IMR-90 (cell line): ENCODE measurements at regions not wholly inside any gene's neighbourhood (a gene's known extent, or its start where the extent isn't known, plus 50 kb on each side); places are given as distances from the start of the nearest gene placed in this dataset.

Experiments used
- ATAC-seq: fragments of 200-7000 bp; cut with Tn5 transposase; 2 replicates; pipeline ENCODE4 v1.9.1; 2020; ENCODE audit warnings: low read depth, mild to moderate bottlenecking, moderate library complexity
- BruUV-seq: library from RNA; stranded (reverse); fragments of 400-500 nt; replicated peaks from 2 replicates; lab custom pipeline; 2021; lab: Mats Ljungman, UMichigan
- CTCF ChIA-PET: fragments of 300-600 bp; formaldehyde crosslinking; extraction: SDS; loops from one replicate; lab custom pipeline; 2021; ENCODE audit warnings: antibody characterized with exemption; lab: Yijun Ruan, JAX
- POLR2A ChIA-PET: fragments of 300-600 bp; sonication (Branson Sonifier 250); formaldehyde crosslinking; loops from one replicate; lab custom pipeline; 2022; ENCODE audit warnings: antibody characterized with exemption; ENCODE audit not compliant: unreplicated experiment; lab: Charles Lee
- DNase-seq: peaks from one replicate; pipeline ENCODE4 v3.0.0; 2013
- H2AFZ ChIP-seq: replicated peaks from 2 replicates; pipeline ENCODE3; 2013; ENCODE audit warnings: low read length, mild to moderate bottlenecking; ENCODE audit not compliant: poor library complexity
- H2AK5ac ChIP-seq: 2 replicates; pipeline ENCODE4 v1.6.1; 2013; ENCODE audit warnings: low read depth, low read length, inconsistent platforms
- H2AK9ac ChIP-seq: replicated peaks from 2 replicates; pipeline ENCODE3; 2013; ENCODE audit warnings: mild to moderate bottlenecking, low read depth, low read length, moderate library complexity; ENCODE audit not compliant: poor library complexity
- H2BK120ac ChIP-seq: 2 replicates; pipeline ENCODE4 v1.6.1; 2013; ENCODE audit warnings: low read depth, low read length, inconsistent platforms
- H2BK15ac ChIP-seq: 3 replicates; pipeline ENCODE4 v1.6.1; 2013; ENCODE audit warnings: low read depth, low read length, inconsistent platforms
- H2BK20ac ChIP-seq: 2 replicates; pipeline ENCODE4 v1.6.1; 2013; ENCODE audit warnings: low read depth, mild to moderate bottlenecking, inconsistent platforms, low read length, moderate library complexity
- H2BK5ac ChIP-seq: 2 replicates; pipeline ENCODE4 v1.6.1; 2013; ENCODE audit warnings: mild to moderate bottlenecking, low read depth, low read length, inconsistent platforms; ENCODE audit not compliant: poor library complexity, severe bottlenecking
- H3K14ac ChIP-seq: replicated peaks from 2 replicates; pipeline ENCODE4 v1.6.1; 2013; ENCODE audit warnings: low read depth, low read length, inconsistent platforms
- H3K18ac ChIP-seq: 2 replicates; pipeline ENCODE4 v1.6.1; 2013; ENCODE audit warnings: low read depth, low read length, control low read depth
- H3K23ac ChIP-seq: 2 replicates; pipeline ENCODE4 v1.6.1; 2013; ENCODE audit warnings: low read depth, low read length, inconsistent platforms
- H3K27ac ChIP-seq: 2 replicates; pipeline ENCODE4 v1.5.1; 2013; ENCODE audit warnings: mild to moderate bottlenecking, control low read depth, low read length; ENCODE audit not compliant: insufficient read depth
- H3K27me3 ChIP-seq: 2 replicates; pipeline ENCODE4 v1.6.1; 2013; ENCODE audit warnings: low read length; ENCODE audit not compliant: control insufficient read depth, insufficient read depth
- H3K36me3 ChIP-seq: 2 replicates; pipeline ENCODE4 v1.6.1; 2013; ENCODE audit warnings: low read length, mixed read lengths; ENCODE audit not compliant: control insufficient read depth, insufficient read depth
- H3K4ac ChIP-seq: 2 replicates; pipeline ENCODE4 v1.6.1; 2013; ENCODE audit warnings: low read depth, low read length, inconsistent platforms
- H3K4me1 ChIP-seq: 2 replicates; pipeline ENCODE4 v1.6.1; 2013; ENCODE audit warnings: low read length, mixed read lengths; ENCODE audit not compliant: control insufficient read depth, insufficient read depth
- H3K4me2 ChIP-seq: 2 replicates; pipeline ENCODE4 v1.6.1; 2013; ENCODE audit warnings: low read depth, mild to moderate bottlenecking, control low read depth, low read length, moderate library complexity
- H3K4me3 ChIP-seq: 2 replicates; pipeline ENCODE4 v1.5.1; 2013; ENCODE audit warnings: low read depth, mild to moderate bottlenecking, control low read depth, low read length, moderate library complexity; ENCODE audit not compliant: insufficient read depth
- H3K56ac ChIP-seq: 2 replicates; pipeline ENCODE4 v1.6.1; 2013; ENCODE audit warnings: low read length, inconsistent platforms; ENCODE audit not compliant: insufficient read depth; ENCODE audit errors: extremely low read depth
- H3K79me1 ChIP-seq, 2 experiments: 2 replicates each; pipeline ENCODE4 v1.6.1; 2013; ENCODE audit warnings: low read length in 2 of 2, inconsistent platforms in 1 of 2, low read depth in 1 of 2
- H3K9ac ChIP-seq: 2 replicates; pipeline ENCODE4 v1.6.1; 2013; ENCODE audit warnings: low read depth, low read length, control low read depth
- H3K9me1 ChIP-seq: 2 replicates; pipeline ENCODE4 v1.6.1; 2013; ENCODE audit warnings: low read length, inconsistent platforms; ENCODE audit not compliant: insufficient read depth
- H3K9me3 ChIP-seq: 2 replicates; pipeline ENCODE4 v1.6.1; 2013; ENCODE audit warnings: low read length; ENCODE audit not compliant: control insufficient read depth, insufficient read depth
- H4K20me1 ChIP-seq: 2 replicates; pipeline ENCODE4 v1.6.1; 2013; ENCODE audit warnings: low read length, inconsistent platforms; ENCODE audit not compliant: insufficient read depth
- H4K5ac ChIP-seq: 2 replicates; pipeline ENCODE4 v1.6.1; 2013; ENCODE audit warnings: mild to moderate bottlenecking, low read depth, low read length, control low read depth
- H4K8ac ChIP-seq, 2 experiments: 2 replicates each; pipeline ENCODE4 v1.6.1; 2013; ENCODE audit warnings: low read depth in 2 of 2, low read length in 2 of 2, control low read depth in 1 of 2, inconsistent platforms in 1 of 2
- H4K91ac ChIP-seq: 2 replicates; pipeline ENCODE4 v1.6.1; 2013; ENCODE audit warnings: low read depth, low read length, inconsistent platforms; ENCODE audit not compliant: insufficient read depth
- BHLHE40 ChIP-seq: fragments of 150-350 bp; IDR thresholded peaks from 2 replicates; pipeline ENCODE4 v1.6.1; 2016; ENCODE audit warnings: mild to moderate bottlenecking, low read depth, low read length
- CEBPB ChIP-seq: IDR thresholded peaks from 2 replicates; pipeline ENCODE4 v1.6.1; 2012; ENCODE audit warnings: low read depth, low read length, improper control_type of control experiment
- CHD1 ChIP-seq: IDR thresholded peaks from 2 replicates; pipeline ENCODE4 v1.6.1; 2012; ENCODE audit warnings: low read depth, low read length, improper control_type of control experiment
- CTCF ChIP-seq: conservative IDR thresholded peaks from 2 replicates; pipeline ENCODE4 v1.5.1; 2012; ENCODE audit warnings: mild to moderate bottlenecking, low read depth, low read length, improper control_type of control experiment
- ELK1 ChIP-seq: fragments of 150-350 bp; IDR thresholded peaks from 2 replicates; pipeline ENCODE4 v1.6.1; 2016; ENCODE audit warnings: low read depth, mild to moderate bottlenecking, low read length, moderate library complexity, borderline replicate concordance
- FOS ChIP-seq: fragments of 150-350 bp; IDR thresholded peaks from 2 replicates; pipeline ENCODE4 v1.6.1; 2016; ENCODE audit warnings: low read depth, low read length
- MAFK ChIP-seq: IDR thresholded peaks from 2 replicates; pipeline ENCODE4 v1.6.1; 2012; ENCODE audit warnings: low read depth, low read length, improper control_type of control experiment
- MAZ ChIP-seq: IDR thresholded peaks from 2 replicates; pipeline ENCODE4 v1.6.1; 2012; ENCODE audit warnings: low read depth, mild to moderate bottlenecking, low read length, improper control_type of control experiment, moderate library complexity, borderline replicate concordance
- MXI1 ChIP-seq: IDR thresholded peaks from 2 replicates; pipeline ENCODE4 v1.6.1; 2012; ENCODE audit warnings: low read depth, mild to moderate bottlenecking, low read length, moderate library complexity, borderline replicate concordance
- NFE2L2 ChIP-seq: fragments of 150-350 bp; IDR thresholded peaks from 2 replicates; pipeline ENCODE4 v1.6.1; 2016; ENCODE audit warnings: low read depth, mild to moderate bottlenecking, low read length
- POLR2A ChIP-seq: IDR thresholded peaks from 2 replicates; pipeline ENCODE4 v1.6.1; 2012; ENCODE audit warnings: mild to moderate bottlenecking, low read depth, low read length
- RAD21 ChIP-seq: IDR thresholded peaks from 2 replicates; pipeline ENCODE4 v1.6.1; 2012; ENCODE audit warnings: low read length, improper control_type of control experiment
- RCOR1 ChIP-seq: IDR thresholded peaks from 2 replicates; pipeline ENCODE4 v1.6.1; 2012; ENCODE audit warnings: mild to moderate bottlenecking, low read length, improper control_type of control experiment; ENCODE audit not compliant: insufficient replicate concordance
- RFX5 ChIP-seq: IDR thresholded peaks from 2 replicates; pipeline ENCODE4 v1.8.0; 2012; ENCODE audit warnings: low read depth, mild to moderate bottlenecking, low read length, moderate library complexity
- SMC3 ChIP-seq: fragments of 150-350 bp; IDR thresholded peaks from 2 replicates; pipeline ENCODE4 v1.6.1; 2016; ENCODE audit warnings: low read depth, mild to moderate bottlenecking, antibody characterized with exemption, low read length, moderate library complexity
- USF2 ChIP-seq: fragments of 150-350 bp; IDR thresholded peaks from 2 replicates; pipeline ENCODE4 v1.6.1; 2017; ENCODE audit warnings: mild to moderate bottlenecking, antibody characterized with exemption, low read length, low read depth
- WGBS, 2 experiments: methylation state at CpG; one replicate each; pipeline versions ENCODE4 v1.1.5 to v1.1.7; 2013; ENCODE audit warnings: missing lambda C conversion rate in 2 of 2; ENCODE audit not compliant: insufficient read length in 1 of 2; ENCODE audit errors: extremely low coverage in 2 of 2; 5-methylcytosine and 5-hydroxymethylcytosine counted together
- dilution Hi-C: fragments of 300-500 bp; cut with HindIII; formaldehyde crosslinking; loops from one replicate; pipeline ENCODE4 v1.14.3; 2018; ENCODE audit warnings: low sequenced_read_pairs; ENCODE audit not compliant: unreplicated experiment
- in situ Hi-C: fragments of 300-500 bp; cut with MboI; formaldehyde crosslinking; loops from 3 replicates; pipeline ENCODE4 v1.14.3; 2019; ENCODE audit warnings: low sequenced_read_pairs, inconsistent platforms, mixed read lengths
- intact Hi-C: fragments of 100-400 bp; cut with micrococcal nuclease; formaldehyde crosslinking; loops from 2 replicates; pipeline ENCODE4 v1.10.0; 2022

- intact Hi-C loops (no loop called here), dilution Hi-C loops (no loop called here), in situ Hi-C loops (no loop called here)
- no peaks in the 10 kb centered on the region for H3K4me1 ChIP-seq
- no peak overlapping the region for H3K4me3 ChIP-seq
- H4K20me1 ChIP-seq = no peaks in the 10 kb centered on the region
- no peaks in the 10 kb centered on the region for H3K36me3 ChIP-seq
- no TSS peak for BruUV-seq
- H3K18ac ChIP-seq = no peak overlapping the region
- DNase-seq (no peak), ATAC-seq (no peak)
- H4K5ac ChIP-seq = no peak overlapping the region
- H3K56ac ChIP-seq = no peak overlapping the region
- no peak overlapping the region for H2BK15ac ChIP-seq
- no peak overlapping the region for H3K23ac ChIP-seq
- no peak overlapping the region for H2BK20ac ChIP-seq
- no peak overlapping the region for H2BK5ac ChIP-seq
- no peaks in the 10 kb centered on the region for H3K79me1 ChIP-seq
- no peak for TF ChIP-seq CTCF
- no peak for TF ChIP-seq POLR2A
- no peak for TF ChIP-seq RCOR1
- TF ChIP-seq RAD21 = no peak
- TF ChIP-seq RFX5 = no peak
- TF ChIP-seq BHLHE40 = no peak
- TF ChIP-seq MAZ = no peak
- TF ChIP-seq ELK1 = no peak
- TF ChIP-seq SMC3 = no peak
- no peak for TF ChIP-seq MXI1
- TF ChIP-seq USF2 = no peak
- no peak for TF ChIP-seq CEBPB
- no peak for TF ChIP-seq CHD1
- no peak for TF ChIP-seq NFE2L2
- no peak for TF ChIP-seq MAFK
- TF ChIP-seq FOS = no peak
- no peak overlapping the region for H2AK9ac ChIP-seq
- 97% methylated on average over 4 of the region's 13 CpGs; no CpG with 5 or more reads in 1 of the 2 experiments for WGBS, 2 experiments
- H3K9ac ChIP-seq = no peak overlapping the region
- peaks cover 6% of the 10 kb centered on the region for H3K27me3 ChIP-seq
- no peak overlapping the region for H4K91ac ChIP-seq
- no peak overlapping the region for H4K8ac ChIP-seq
- H2BK120ac ChIP-seq = no peak overlapping the region
- no peak overlapping the region for H3K4ac ChIP-seq
- no peak overlapping the region for H3K14ac ChIP-seq
- CTCF ChIA-PET = no interaction called here
- H3K4me2 ChIP-seq = no peak overlapping the region
- H3K9me1 ChIP-seq = no peaks in the 10 kb centered on the region
- no peak overlapping the region for H2AK5ac ChIP-seq
- no peaks in the 10 kb centered on the region; the same call in 1 of the 2 replicates for H3K9me3 ChIP-seq
- no peak overlapping the region for H2AFZ ChIP-seq
- no peak overlapping the region for H3K27ac ChIP-seq
- POLR2A ChIA-PET = no interaction called here
Observed at GRCh38 chr10:78528749-78529204, 495.1 kb downstream of the RPS24 start.
